ENCODE measurements at regions not wholly inside any gene's neighbourhood (a gene's known extent, or its start where the extent isn't known, plus 50 kb on each side); places are given as distances from the start of the nearest gene placed in this dataset.

GRCh38 chr12:98344046-98344930 is 171.1 kb upstream of the TMPO start:
- DNase-seq = no peak

GRCh38 chr12:98345308-98345876 is 170.0 kb upstream of the TMPO start:
- DNase-seq = no peak

- no peak for DNase-seq
Observed at GRCh38 chr12:98351089-98351488, 164.3 kb upstream of the TMPO start.

GRCh38 chr12:98351784-98352183 is 163.6 kb upstream of the TMPO start:
- DNase-seq = no peak

- DNase-seq = no peak
Observed at GRCh38 chr12:98352218-98352811, 163.1 kb upstream of the TMPO start.

- DNase-seq = no peak
Observed at GRCh38 chr12:98352835-98353234, 162.6 kb upstream of the TMPO start.

- DNase-seq = no peak
Observed at GRCh38 chr12:98354520-98355035, 160.8 kb upstream of the TMPO start.

- no peak for DNase-seq
Observed at GRCh38 chr12:98355322-98355721, 160.1 kb upstream of the TMPO start.

- DNase-seq = no peak
Observed at GRCh38 chr12:98355933-98356332, 159.5 kb upstream of the TMPO start.

- no peak for DNase-seq
Observed at GRCh38 chr12:98358144-98358543, 157.2 kb upstream of the TMPO start.

- DNase-seq = no peak
Observed at GRCh38 chr12:98359856-98360255, 155.5 kb upstream of the TMPO start.

GRCh38 chr12:98360401-98360800 is 155.0 kb upstream of the TMPO start:
- no peak for DNase-seq

- DNase-seq = no peak
Observed at GRCh38 chr12:98369581-98369980, 145.8 kb upstream of the TMPO start.

- DNase-seq = no peak
Observed at GRCh38 chr12:98370976-98371375, 144.4 kb upstream of the TMPO start.

GRCh38 chr12:98371419-98371818 is 144.0 kb upstream of the TMPO start:
- DNase-seq = no peak

- DNase-seq = no peak
Observed at GRCh38 chr12:98372340-98373024, 142.9 kb upstream of the TMPO start.

- DNase-seq = peak in 2 of 56 donors; percentile 11 to 15
Observed at GRCh38 chr12:98373025-98373554, 142.3 kb upstream of the TMPO start.

GRCh38 chr12:98374007-98374406 is 141.4 kb upstream of the TMPO start:
- no peak for DNase-seq

- DNase-seq = no peak
Observed at GRCh38 chr12:98379106-98379505, 136.3 kb upstream of the TMPO start.

- no peak for DNase-seq
Observed at GRCh38 chr12:98385641-98386040, 129.7 kb upstream of the TMPO start.

- no peak for DNase-seq
Observed at GRCh38 chr12:98387444-98387843, 127.9 kb upstream of the TMPO start.

GRCh38 chr12:98388126-98388525 is 127.3 kb upstream of the TMPO start:
- DNase-seq = no peak

Measured in amygdala (tissue), 56 donors.